SK-N-SH treated with all-trans-retinoic acid at 6 μM for 48 hours (cell line): ENCODE measurements at regions not wholly inside any gene's neighbourhood (a gene's known extent, or its start where the extent isn't known, plus 50 kb on each side); places are given as distances from the start of the nearest gene placed in this dataset.

Experiments used
- ATAC-seq: fragments of 200-7000 bp; cut with Tn5 transposase; 3 replicates; pipeline ENCODE4 v1.9.1; 2020; ENCODE audit warnings: mild to moderate bottlenecking, moderate library complexity
- ARNTL ChIP-seq: fragments of 450-650 bp; formaldehyde crosslinking; IDR thresholded peaks from 2 replicates; pipeline ENCODE4 v1.5.0; 2020; ENCODE audit warnings: low read depth, mild to moderate bottlenecking, moderate library complexity, borderline replicate concordance
- BACH2 ChIP-seq: fragments of 250-450 bp; sonication (Bioruptor Pico); IDR thresholded peaks from 2 replicates; pipeline ENCODE4 v1.9.0; 2021; ENCODE audit warnings: mild to moderate bottlenecking, borderline replicate concordance
- CSDC2 ChIP-seq: fragments of 250-450 bp; sonication (Bioruptor Pico); IDR thresholded peaks from 2 replicates; pipeline ENCODE4 v1.5.0; 2020; ENCODE audit warnings: mild to moderate bottlenecking, moderate library complexity
- CSRNP3 ChIP-seq: fragments of 250-450 bp; sonication (Bioruptor Pico); IDR thresholded peaks from 2 replicates; pipeline ENCODE4 v1.5.1; 2021; ENCODE audit warnings: mild to moderate bottlenecking, moderate library complexity
- GLIS3 ChIP-seq: fragments of 250-450 bp; sonication (Bioruptor Pico); IDR thresholded peaks from 2 replicates; pipeline ENCODE4 v1.5.0; 2020; ENCODE audit warnings: mild to moderate bottlenecking, moderate library complexity
- ISL1 ChIP-seq: fragments of 250-450 bp; sonication (Bioruptor Pico); IDR thresholded peaks from 2 replicates; pipeline ENCODE4 v2.1.2; 2022; ENCODE audit warnings: mild to moderate bottlenecking, moderate library complexity
- OSR1 ChIP-seq: fragments of 250-450 bp; sonication (Bioruptor Pico); IDR thresholded peaks from 2 replicates; pipeline ENCODE4 v1.8.0; 2022; ENCODE audit warnings: moderate library complexity, mild to moderate bottlenecking, inconsistent platforms
- PPARA ChIP-seq: fragments of 250-450 bp; sonication (Bioruptor Pico); IDR thresholded peaks from 2 replicates; pipeline ENCODE4 v1.5.0; 2020; ENCODE audit warnings: mild to moderate bottlenecking, borderline replicate concordance
- RARB ChIP-seq: fragments of 250-450 bp; sonication (Bioruptor Pico); IDR thresholded peaks from 2 replicates; pipeline ENCODE4 v1.8.0; 2021; ENCODE audit warnings: mild to moderate bottlenecking, moderate library complexity
- SNAI2 ChIP-seq: fragments of 250-450 bp; sonication (Bioruptor Pico); IDR thresholded peaks from 2 replicates; pipeline ENCODE4 v1.5.0; 2020; ENCODE audit warnings: mild to moderate bottlenecking, moderate library complexity
- TCF4 ChIP-seq: fragments of 250-450 bp; sonication (Bioruptor Pico); IDR thresholded peaks from 2 replicates; pipeline ENCODE4 v1.8.0; 2021; ENCODE audit warnings: mild to moderate bottlenecking, moderate library complexity, borderline replicate concordance
- TOX ChIP-seq: fragments of 250-450 bp; sonication (Bioruptor Pico); IDR thresholded peaks from 2 replicates; pipeline ENCODE4 v1.8.0; 2021; ENCODE audit warnings: mild to moderate bottlenecking, moderate library complexity, borderline replicate concordance
- ZC3H10 ChIP-seq: fragments of 250-450 bp; sonication (Bioruptor Pico); IDR thresholded peaks from 2 replicates; pipeline ENCODE4 v1.5.1; 2021; ENCODE audit warnings: mild to moderate bottlenecking, moderate library complexity
- ZFP3 ChIP-seq: fragments of 250-450 bp; sonication (Bioruptor Pico); IDR thresholded peaks from 2 replicates; pipeline ENCODE4 v1.5.0; 2020; ENCODE audit warnings: mild to moderate bottlenecking, moderate library complexity
- ZFP30 ChIP-seq: fragments of 450-650 bp; formaldehyde crosslinking; IDR thresholded peaks from 2 replicates; pipeline ENCODE4 v1.5.0; 2022; ENCODE audit warnings: mild to moderate bottlenecking, moderate library complexity
- ZNF565 ChIP-seq: fragments of 450-650 bp; formaldehyde crosslinking; conservative IDR thresholded peaks from 2 replicates; pipeline ENCODE4 v1.5.0; 2020; ENCODE audit warnings: low read depth, mild to moderate bottlenecking, moderate library complexity
- ZNF70 ChIP-seq: fragments of 450-650 bp; formaldehyde crosslinking; IDR thresholded peaks from 2 replicates; pipeline ENCODE4 v1.5.0; 2020; ENCODE audit warnings: mild to moderate bottlenecking, moderate library complexity
- TF ChIP-seq, protein P1 (sequence below): fragments of 250-450 bp; sonication (Bioruptor Pico); IDR thresholded peaks from 2 replicates; pipeline ENCODE4 v1.5.0; 2020; ENCODE audit warnings: mild to moderate bottlenecking, moderate library complexity
- TF ChIP-seq, protein P2 (sequence below): fragments of 250-450 bp; sonication (Bioruptor Pico); IDR thresholded peaks from 2 replicates; pipeline ENCODE4 v1.8.0; 2020; ENCODE audit warnings: mild to moderate bottlenecking, moderate library complexity, borderline replicate concordance
- TF ChIP-seq, protein P3 (sequence below): fragments of 250-450 bp; sonication (Bioruptor Pico); IDR thresholded peaks from 2 replicates; pipeline ENCODE4 v1.5.1; 2020; ENCODE audit warnings: low read depth, mild to moderate bottlenecking, moderate library complexity
- TF ChIP-seq, protein P4 (sequence below): fragments of 250-450 bp; sonication (Bioruptor Pico); IDR thresholded peaks from 2 replicates; pipeline ENCODE4 v1.8.0; 2021; ENCODE audit warnings: low read depth, mild to moderate bottlenecking, moderate library complexity, borderline replicate concordance

DNA sequence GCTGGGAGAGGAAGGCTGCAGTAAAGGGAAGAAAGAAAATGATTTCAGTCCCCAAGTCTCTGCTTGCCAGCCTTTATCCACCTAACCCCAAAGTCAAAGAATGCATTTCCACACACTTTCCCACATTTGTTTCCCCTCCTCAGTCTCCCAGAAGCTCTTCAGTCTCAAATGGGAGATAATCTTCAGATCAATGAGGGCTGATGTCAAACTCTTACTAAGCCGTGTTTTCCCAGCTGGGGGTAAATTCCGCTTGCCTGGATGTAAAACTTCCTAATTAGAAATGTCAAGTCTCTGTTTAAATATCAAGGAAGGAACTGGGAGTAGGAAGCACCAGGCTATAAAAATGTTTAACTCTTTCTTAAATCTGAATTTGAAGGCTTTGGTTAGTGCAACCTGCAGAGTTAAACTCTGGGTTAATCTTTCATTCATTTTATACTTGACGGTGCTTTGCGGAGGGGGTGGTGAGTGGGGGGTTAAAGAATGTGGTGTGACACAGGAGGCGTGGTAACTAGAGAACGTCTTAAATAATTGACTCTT is 601.4 kb upstream of the ACTRT1 start:
- no peak for ATAC-seq
- TF ChIP-seq CSRNP3 (CRISPR knock-in tag) (no peak), TOX (no peak), PPARA (CRISPR knock-in tag) (no peak), ISL1 (CRISPR knock-in tag) (no peak), ZFP30 (no peak), GLIS3 (CRISPR knock-in tag) (no peak), ZC3H10 (CRISPR knock-in tag) (no peak), TCF4 (CRISPR knock-in tag) (no peak), ZNF565 (CRISPR knock-in tag) (no peak), OSR1 (CRISPR knock-in tag) (no peak), SNAI2 (CRISPR knock-in tag) (no peak), ZNF70 (no peak)
- TF ChIP-seq, protein P1, sequence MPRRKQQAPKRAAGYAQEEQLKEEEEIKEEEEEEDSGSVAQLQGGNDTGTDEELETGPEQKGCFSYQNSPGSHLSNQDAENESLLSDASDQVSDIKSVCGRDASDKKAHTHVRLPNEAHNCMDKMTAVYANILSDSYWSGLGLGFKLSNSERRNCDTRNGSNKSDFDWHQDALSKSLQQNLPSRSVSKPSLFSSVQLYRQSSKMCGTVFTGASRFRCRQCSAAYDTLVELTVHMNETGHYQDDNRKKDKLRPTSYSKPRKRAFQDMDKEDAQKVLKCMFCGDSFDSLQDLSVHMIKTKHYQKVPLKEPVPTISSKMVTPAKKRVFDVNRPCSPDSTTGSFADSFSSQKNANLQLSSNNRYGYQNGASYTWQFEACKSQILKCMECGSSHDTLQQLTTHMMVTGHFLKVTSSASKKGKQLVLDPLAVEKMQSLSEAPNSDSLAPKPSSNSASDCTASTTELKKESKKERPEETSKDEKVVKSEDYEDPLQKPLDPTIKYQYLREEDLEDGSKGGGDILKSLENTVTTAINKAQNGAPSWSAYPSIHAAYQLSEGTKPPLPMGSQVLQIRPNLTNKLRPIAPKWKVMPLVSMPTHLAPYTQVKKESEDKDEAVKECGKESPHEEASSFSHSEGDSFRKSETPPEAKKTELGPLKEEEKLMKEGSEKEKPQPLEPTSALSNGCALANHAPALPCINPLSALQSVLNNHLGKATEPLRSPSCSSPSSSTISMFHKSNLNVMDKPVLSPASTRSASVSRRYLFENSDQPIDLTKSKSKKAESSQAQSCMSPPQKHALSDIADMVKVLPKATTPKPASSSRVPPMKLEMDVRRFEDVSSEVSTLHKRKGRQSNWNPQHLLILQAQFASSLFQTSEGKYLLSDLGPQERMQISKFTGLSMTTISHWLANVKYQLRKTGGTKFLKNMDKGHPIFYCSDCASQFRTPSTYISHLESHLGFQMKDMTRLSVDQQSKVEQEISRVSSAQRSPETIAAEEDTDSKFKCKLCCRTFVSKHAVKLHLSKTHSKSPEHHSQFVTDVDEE (CRISPR knock-in tag), result no peak
- TF ChIP-seq, protein P2, sequence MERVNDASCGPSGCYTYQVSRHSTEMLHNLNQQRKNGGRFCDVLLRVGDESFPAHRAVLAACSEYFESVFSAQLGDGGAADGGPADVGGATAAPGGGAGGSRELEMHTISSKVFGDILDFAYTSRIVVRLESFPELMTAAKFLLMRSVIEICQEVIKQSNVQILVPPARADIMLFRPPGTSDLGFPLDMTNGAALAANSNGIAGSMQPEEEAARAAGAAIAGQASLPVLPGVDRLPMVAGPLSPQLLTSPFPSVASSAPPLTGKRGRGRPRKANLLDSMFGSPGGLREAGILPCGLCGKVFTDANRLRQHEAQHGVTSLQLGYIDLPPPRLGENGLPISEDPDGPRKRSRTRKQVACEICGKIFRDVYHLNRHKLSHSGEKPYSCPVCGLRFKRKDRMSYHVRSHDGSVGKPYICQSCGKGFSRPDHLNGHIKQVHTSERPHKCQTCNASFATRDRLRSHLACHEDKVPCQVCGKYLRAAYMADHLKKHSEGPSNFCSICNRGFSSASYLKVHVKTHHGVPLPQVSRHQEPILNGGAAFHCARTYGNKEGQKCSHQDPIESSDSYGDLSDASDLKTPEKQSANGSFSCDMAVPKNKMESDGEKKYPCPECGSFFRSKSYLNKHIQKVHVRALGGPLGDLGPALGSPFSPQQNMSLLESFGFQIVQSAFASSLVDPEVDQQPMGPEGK (CRISPR knock-in tag), result no peak
- TF ChIP-seq, protein P3, sequence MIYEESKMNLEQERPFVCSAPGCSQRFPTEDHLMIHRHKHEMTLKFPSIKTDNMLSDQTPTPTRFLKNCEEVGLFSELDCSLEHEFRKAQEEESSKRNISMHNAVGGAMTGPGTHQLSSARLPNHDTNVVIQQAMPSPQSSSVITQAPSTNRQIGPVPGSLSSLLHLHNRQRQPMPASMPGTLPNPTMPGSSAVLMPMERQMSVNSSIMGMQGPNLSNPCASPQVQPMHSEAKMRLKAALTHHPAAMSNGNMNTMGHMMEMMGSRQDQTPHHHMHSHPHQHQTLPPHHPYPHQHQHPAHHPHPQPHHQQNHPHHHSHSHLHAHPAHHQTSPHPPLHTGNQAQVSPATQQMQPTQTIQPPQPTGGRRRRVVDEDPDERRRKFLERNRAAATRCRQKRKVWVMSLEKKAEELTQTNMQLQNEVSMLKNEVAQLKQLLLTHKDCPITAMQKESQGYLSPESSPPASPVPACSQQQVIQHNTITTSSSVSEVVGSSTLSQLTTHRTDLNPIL, result no peak
- TF ChIP-seq, all 23 proteins: peak for 0

GRCh38 chrX:128650326-128650725 is 598.1 kb upstream of the ACTRT1 start:
- TF ChIP-seq, protein P4, sequence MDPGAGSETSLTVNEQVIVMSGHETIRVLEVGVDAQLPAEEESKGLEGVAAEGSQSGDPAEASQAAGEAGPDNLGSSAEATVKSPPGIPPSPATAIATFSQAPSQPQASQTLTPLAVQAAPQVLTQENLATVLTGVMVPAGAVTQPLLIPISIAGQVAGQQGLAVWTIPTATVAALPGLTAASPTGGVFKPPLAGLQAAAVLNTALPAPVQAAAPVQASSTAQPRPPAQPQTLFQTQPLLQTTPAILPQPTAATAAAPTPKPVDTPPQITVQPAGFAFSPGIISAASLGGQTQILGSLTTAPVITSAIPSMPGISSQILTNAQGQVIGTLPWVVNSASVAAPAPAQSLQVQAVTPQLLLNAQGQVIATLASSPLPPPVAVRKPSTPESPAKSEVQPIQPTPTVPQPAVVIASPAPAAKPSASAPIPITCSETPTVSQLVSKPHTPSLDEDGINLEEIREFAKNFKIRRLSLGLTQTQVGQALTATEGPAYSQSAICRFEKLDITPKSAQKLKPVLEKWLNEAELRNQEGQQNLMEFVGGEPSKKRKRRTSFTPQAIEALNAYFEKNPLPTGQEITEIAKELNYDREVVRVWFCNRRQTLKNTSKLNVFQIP (CRISPR knock-in tag), result no peak
- TF ChIP-seq OSR1 (CRISPR knock-in tag) (no peak), ZFP3 (CRISPR knock-in tag) (no peak), CSDC2 (no peak), ZFP30 (no peak), ZNF70 (no peak), CSRNP3 (CRISPR knock-in tag) (no peak), SNAI2 (CRISPR knock-in tag) (no peak), RARB (CRISPR knock-in tag) (no peak), PPARA (CRISPR knock-in tag) (no peak), ZC3H10 (CRISPR knock-in tag) (no peak), TOX (no peak), ZNF565 (CRISPR knock-in tag) (no peak), ARNTL (CRISPR knock-in tag) (no peak), BACH2 (CRISPR knock-in tag) (no peak)
- ATAC-seq, result no peak
